ENCODE measurements at regions not wholly inside any gene's neighbourhood (a gene's known extent, or its start where the extent isn't known, plus 50 kb on each side); places are given as distances from the start of the nearest gene placed in this dataset.

GRCh38 chr5:4817767-4818166, 322.4 kb upstream of the ADAMTS16 start:
- TF ChIP-seq CTCF (conservative IDR thresholded peaks at IDR 0.05) = no peak
- Mint-ChIP-seq H3K36me3 (ENCODE audit: low read depth) (no peaks in the 10 kb centered on the region), H3K9me3 (peaks cover 10% of the 10 kb centered on the region), H3K4me3 (no peak overlapping the region), H3K27me3 (ENCODE audit: low read depth) (no peaks in the 10 kb centered on the region), H3K4me1 (no peaks in the 10 kb centered on the region), H3K27ac (ENCODE audit: unreplicated experiment) (no peak overlapping the region)
- no peak for DNase-seq (ENCODE audit: low read depth, low spot score)

GRCh38 chr5:4831325-4831724, 308.8 kb upstream of the ADAMTS16 start:
- Mint-ChIP-seq H3K9me3 (no peaks in the 10 kb centered on the region), H3K27me3 (ENCODE audit: low read depth) (no peaks in the 10 kb centered on the region), H3K4me3 (no peak overlapping the region), H3K27ac (ENCODE audit: unreplicated experiment) (no peak overlapping the region), H3K4me1 (no peaks in the 10 kb centered on the region), H3K36me3 (ENCODE audit: low read depth) (no peaks in the 10 kb centered on the region)
- TF ChIP-seq CTCF (conservative IDR thresholded peaks at IDR 0.05) = no peak
- DNase-seq (ENCODE audit: low read depth, low spot score) = no peak

DNA sequence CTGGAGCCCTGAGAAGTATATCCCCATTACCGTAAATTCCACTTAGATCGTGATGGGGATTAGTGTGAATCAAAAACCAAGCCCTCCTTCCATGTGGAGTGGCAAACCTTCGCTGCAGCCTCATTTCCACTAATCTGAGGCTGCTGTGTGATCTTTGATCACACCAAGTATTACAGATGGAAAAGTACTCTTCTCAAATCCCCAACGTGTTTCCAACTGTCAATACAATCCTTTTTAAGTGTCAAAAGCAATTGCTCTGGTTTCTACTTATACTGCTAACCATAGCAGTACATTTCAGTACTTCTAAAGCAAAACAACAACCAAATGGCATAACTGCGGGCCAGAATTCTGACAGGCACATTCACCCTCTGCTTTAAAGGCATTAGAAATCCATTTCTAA, 307.7 kb upstream of the ADAMTS16 start:
- DNase-seq (ENCODE audit: low read depth, low spot score) = no peak
- H3K36me3 Mint-ChIP-seq (ENCODE audit: low read depth) = no peaks in the 10 kb centered on the region
- no peak overlapping the region for H3K4me3 Mint-ChIP-seq
- H3K27ac Mint-ChIP-seq (ENCODE audit: unreplicated experiment) = no peak overlapping the region
- no peaks in the 10 kb centered on the region for H3K4me1 Mint-ChIP-seq
- no peaks in the 10 kb centered on the region for H3K9me3 Mint-ChIP-seq
- TF ChIP-seq CTCF (conservative IDR thresholded peaks at IDR 0.05) = no peak
- no peaks in the 10 kb centered on the region for H3K27me3 Mint-ChIP-seq (ENCODE audit: low read depth)

DNA sequence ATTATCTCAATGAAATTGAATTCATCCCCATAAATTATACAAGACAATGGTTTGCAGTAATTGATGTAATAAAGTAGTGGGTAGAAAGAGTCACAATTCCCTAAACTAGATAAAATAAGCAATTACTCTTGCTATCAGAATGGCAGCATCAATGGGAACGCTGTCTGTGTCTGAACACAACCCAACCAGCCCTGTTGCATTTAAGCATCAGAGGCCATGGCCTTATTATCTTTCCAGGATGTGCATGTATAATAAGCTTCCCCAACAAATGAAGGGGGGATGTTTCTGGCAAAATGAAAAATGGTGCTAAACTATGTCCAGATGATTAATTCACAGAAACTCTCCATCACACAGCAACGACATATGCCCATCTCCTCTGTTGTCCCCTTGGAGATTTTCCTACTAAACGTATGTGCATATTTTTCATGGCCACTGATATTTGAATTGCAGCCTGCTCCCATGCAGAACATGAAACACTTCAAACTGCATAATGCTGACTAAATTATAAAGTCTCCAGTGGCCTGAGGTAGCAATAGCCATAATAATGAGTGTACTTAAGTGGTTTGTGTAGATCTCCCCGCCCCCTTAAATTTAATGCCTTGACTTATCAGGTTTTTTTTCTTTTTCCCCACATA, 306.9 kb upstream of the ADAMTS16 start:
- Mint-ChIP-seq H3K36me3 (ENCODE audit: low read depth) (no peaks in the 10 kb centered on the region), H3K4me3 (no peak overlapping the region), H3K9me3 (no peaks in the 10 kb centered on the region), H3K4me1 (no peaks in the 10 kb centered on the region), H3K27ac (ENCODE audit: unreplicated experiment) (no peak overlapping the region), H3K27me3 (ENCODE audit: low read depth) (no peaks in the 10 kb centered on the region)
- DNase-seq (ENCODE audit: low read depth, low spot score) = no peak
- no peak for TF ChIP-seq CTCF (conservative IDR thresholded peaks at IDR 0.05)

- Mint-ChIP-seq H3K27ac (ENCODE audit: unreplicated experiment) (no peak overlapping the region), H3K4me1 (no peaks in the 10 kb centered on the region), H3K27me3 (ENCODE audit: low read depth) (no peaks in the 10 kb centered on the region), H3K9me3 (peaks cover 11% of the 10 kb centered on the region), H3K36me3 (ENCODE audit: low read depth) (no peaks in the 10 kb centered on the region), H3K4me3 (no peak overlapping the region)
- no peak for DNase-seq (ENCODE audit: low read depth, low spot score)
- no peak for TF ChIP-seq CTCF (conservative IDR thresholded peaks at IDR 0.05)
Measured at GRCh38 chr5:4837489-4838058, 302.6 kb upstream of the ADAMTS16 start.

All from neural crest cell (in vitro differentiated cells).